Panc1 (cell line): ENCODE measurements at regions not wholly inside any gene's neighbourhood (a gene's known extent, or its start where the extent isn't known, plus 50 kb on each side); places are given as distances from the start of the nearest gene placed in this dataset.

ENCODE experiments used
- ATAC-seq: fragments of 200-7000 bp; cut with Tn5 transposase; 2 replicates; pipeline ENCODE4 v1.9.1; 2020; ENCODE audit warnings: mild to moderate bottlenecking, moderate library complexity
- BruUV-seq: library from RNA; stranded (reverse); fragments of 400-500 nt; replicated peaks from 2 replicates; lab custom pipeline; 2021; lab: Mats Ljungman, UMichigan
- CTCF ChIA-PET: fragments of 300-600 bp; sonication (Branson Sonifier 250); formaldehyde crosslinking; loops from one replicate; lab custom pipeline; 2022; ENCODE audit warnings: antibody characterized with exemption; lab: Charles Lee
- POLR2A ChIA-PET: fragments of 300-600 bp; sonication (Branson Sonifier 250); formaldehyde crosslinking; loops from one replicate; lab custom pipeline; 2022; ENCODE audit warnings: antibody characterized with exemption; lab: Charles Lee
- DNase-seq: peaks from one replicate; pipeline ENCODE4 v3.0.0-alpha.2; 2010; ENCODE audit warnings: low read depth, low spot score
- H3K27ac ChIP-seq: 2 replicates; pipeline ENCODE4 v1.5.1; 2011; ENCODE audit warnings: mild to moderate bottlenecking, low read length, inconsistent platforms
- H3K27me3 ChIP-seq: fragments of 200-500 bp; sonication (Bioruptor generic); 2 replicates; pipeline ENCODE4 v1.6.0; 2014; ENCODE audit warnings: low read length, inconsistent platforms; ENCODE audit not compliant: control insufficient read depth, insufficient read depth
- H3K36me3 ChIP-seq: fragments of 200-500 bp; sonication (Bioruptor generic); 2 replicates; pipeline ENCODE4 v1.5.1; 2014; ENCODE audit warnings: inconsistent platforms, mild to moderate bottlenecking, low read length, moderate library complexity; ENCODE audit not compliant: control insufficient read depth, insufficient read depth
- H3K4me1 ChIP-seq: 2 replicates; pipeline ENCODE4 v1.5.1; 2011; ENCODE audit warnings: inconsistent platforms, mild to moderate bottlenecking, low read length, moderate library complexity; ENCODE audit not compliant: control insufficient read depth, insufficient read depth
- H3K4me3 ChIP-seq, 2 experiments: 2 replicates each; pipeline ENCODE4 v1.5.1; 2011 to 2012; ENCODE audit warnings: low read depth in 2 of 2, low read length in 2 of 2, mild to moderate bottlenecking in 2 of 2, inconsistent platforms in 1 of 2, moderate library complexity in 1 of 2
- H3K9me3 ChIP-seq: fragments of 200-500 bp; sonication (Bioruptor generic); 2 replicates; pipeline ENCODE4 v1.5.1; 2014; ENCODE audit warnings: low read depth, mild to moderate bottlenecking, inconsistent platforms, low read length, moderate library complexity; ENCODE audit not compliant: control insufficient read depth, insufficient read depth
- CTCF ChIP-seq: fragments of 450-650 bp; IDR thresholded peaks from 2 replicates; pipeline ENCODE4 v1.5.1; 2017; ENCODE audit warnings: mild to moderate bottlenecking
- POLR2AphosphoS5 ChIP-seq: IDR thresholded peaks from 2 replicates; pipeline ENCODE4 v1.6.1; 2012; ENCODE audit warnings: mild to moderate bottlenecking, low read depth, low read length, moderate library complexity
- REST ChIP-seq, 2 experiments: IDR thresholded peaks; 2 replicates each; pipeline ENCODE4 v1.6.1; 2011 to 2012; ENCODE audit warnings: low read depth in 2 of 2, control low read depth in 1 of 2, low read length in 1 of 2, mild to moderate bottlenecking in 1 of 2, moderate library complexity in 1 of 2; ENCODE audit not compliant: insufficient read depth in 1 of 2
- SIN3A ChIP-seq: IDR thresholded peaks from 2 replicates; pipeline ENCODE4 v1.6.1; 2012; ENCODE audit warnings: low read depth, mild to moderate bottlenecking, low read length, moderate library complexity, borderline replicate concordance; ENCODE audit not compliant: insufficient read depth
- TCF7L2 ChIP-seq: IDR thresholded peaks from 2 replicates; pipeline ENCODE4 v1.6.1; 2011; ENCODE audit warnings: mild to moderate bottlenecking, low read depth, low read length, inconsistent platforms
- in situ Hi-C: cut with HindIII; loops from 2 replicates; pipeline ENCODE4 v1.10.0; 2016; ENCODE audit warnings: low sequenced_read_pairs, low pct_unique_long_range_greater_than_20kb
- intact Hi-C: fragments of 100-400 bp; cut with micrococcal nuclease; formaldehyde crosslinking; loops from one replicate; pipeline ENCODE4 v1.10.0; 2022; ENCODE audit not compliant: unreplicated experiment

- Histone ChIP-seq H3K27ac (no peak overlapping the region), H3K36me3 (no peaks in the 10 kb centered on the region), H3K4me3 (no peak overlapping the region), H3K4me1 (peaks cover 17% of the 10 kb centered on the region), H3K9me3 (peaks cover 11% of the 10 kb centered on the region; the same call in 1 of the 2 replicates), H3K27me3 (no peaks in the 10 kb centered on the region)
- ATAC-seq: no peak
- ChIA-PET POLR2A (no interaction called here), CTCF (no interaction called here)
- no peak for DNase-seq
- no TSS peak for BruUV-seq
- in situ Hi-C loops: no loop called here
- intact Hi-C loops: no loop called here
- TF ChIP-seq REST (IDR thresholded peaks at IDR 0.05; ENCODE audit: insufficient read depth in 1 of 2, low read depth in 2 of 2, low read length in 1 of 2): no peak
- TF ChIP-seq POLR2AphosphoS5: no peak
- no peak for TF ChIP-seq TCF7L2
- TF ChIP-seq SIN3A: no peak
- no peak for TF ChIP-seq CTCF
These were observed 54.1 kb upstream of the AKAP13 start for GRCh38 chr15:85326291-85326690.

GRCh38 chr15:85327820-85328219 is 52.6 kb upstream of the AKAP13 start:
- ATAC-seq: no peak
- no peaks in the 10 kb centered on the region for H3K27me3 ChIP-seq
- peaks cover 4% of the 10 kb centered on the region; the same call in 1 of the 2 replicates for H3K9me3 ChIP-seq
- in situ Hi-C loops: no loop called here
- no peaks in the 10 kb centered on the region for H3K36me3 ChIP-seq
- ChIA-PET CTCF (interaction anchor here (0.7 to 0.9 kb wide), 2 partner anchors 12 to 162 kb away, joined by 9 to 12 read pairs; no protein-coding TSS in a partner anchor), POLR2A (interaction anchor here (0.6 kb wide), 1 partner anchor 508 kb away, joined by 3 read pairs; no protein-coding TSS in a partner anchor)
- DNase-seq: no peak
- no peak for TF ChIP-seq CTCF
- no peak for TF ChIP-seq REST (IDR thresholded peaks at IDR 0.05; ENCODE audit: insufficient read depth in 1 of 2, low read depth in 2 of 2, low read length in 1 of 2)
- no peak for TF ChIP-seq SIN3A
- TF ChIP-seq POLR2AphosphoS5: no peak
- TF ChIP-seq TCF7L2: no peak
- H3K27ac ChIP-seq: no peak overlapping the region
- peaks cover 29% of the 10 kb centered on the region for H3K4me1 ChIP-seq
- H3K4me3 ChIP-seq: no peak overlapping the region
- intact Hi-C loops: no loop called here
- BruUV-seq: no TSS peak
